Uterus (tissue), 2 donors: ENCODE measurements at regions not wholly inside any gene's neighbourhood (a gene's known extent, or its start where the extent isn't known, plus 50 kb on each side); places are given as distances from the start of the nearest gene placed in this dataset.

Source experiments
- CTCF ChIP-seq, 4 experiments: fragments of 200-600 bp in 2 of 4; fragments of 450-650 bp in 2 of 4; sonication (generic) in 2 of 4; IDR thresholded peaks; one replicate each; pipeline ENCODE4 v1.5.1; 2016 to 2019; ENCODE audit warnings: antibody characterized with exemption in 4 of 4, mild to moderate bottlenecking in 2 of 4, moderate library complexity in 1 of 4
- POLR2A ChIP-seq, 2 donors: fragments of 450-650 bp; IDR thresholded peaks; one replicate each; pipeline ENCODE4 v1.6.1; 2016; ENCODE audit warnings: antibody characterized with exemption in 2 of 2, mild to moderate bottlenecking in 1 of 2, moderate library complexity in 1 of 2

- TF ChIP-seq CTCF (IDR thresholded peaks at IDR 0.05), result no peak
- TF ChIP-seq POLR2A (IDR thresholded peaks at IDR 0.05), result no peak
Measured at GRCh38 chr4:33696586-33696985, 2547.7 kb downstream of the ARAP2 start.
